Stomach (tissue), 4 donors: ENCODE measurements at regions not wholly inside any gene's neighbourhood (a gene's known extent, or its start where the extent isn't known, plus 50 kb on each side); places are given as distances from the start of the nearest gene placed in this dataset.

Experiments
- POLR2A ChIP-seq, 4 donors: fragments of 450-650 bp; IDR thresholded peaks; one replicate each; pipeline ENCODE4 v1.6.1; 2016; ENCODE audit warnings: antibody characterized with exemption in 4 of 4, control low read depth in 2 of 4, mild to moderate bottlenecking in 1 of 4, moderate library complexity in 1 of 4
- POLR2AphosphoS5 ChIP-seq, 3 donors: sonication (generic); formaldehyde crosslinking; IDR thresholded peaks; one replicate each; pipeline ENCODE4 v1.6.1; 2016; ENCODE audit warnings: antibody characterized with exemption in 3 of 3
- TF ChIP-seq, protein P1 (sequence below), 7 experiments: fragments of 450-650 bp in 4 of 7; fragments of 200-600 bp in 3 of 7; sonication (generic) in 3 of 7; IDR thresholded peaks; one replicate each; pipeline ENCODE4 v1.5.1; 2016 to 2019; ENCODE audit warnings: antibody characterized with exemption in 7 of 7, control low read depth in 2 of 7, mild to moderate bottlenecking in 1 of 7

DNA sequence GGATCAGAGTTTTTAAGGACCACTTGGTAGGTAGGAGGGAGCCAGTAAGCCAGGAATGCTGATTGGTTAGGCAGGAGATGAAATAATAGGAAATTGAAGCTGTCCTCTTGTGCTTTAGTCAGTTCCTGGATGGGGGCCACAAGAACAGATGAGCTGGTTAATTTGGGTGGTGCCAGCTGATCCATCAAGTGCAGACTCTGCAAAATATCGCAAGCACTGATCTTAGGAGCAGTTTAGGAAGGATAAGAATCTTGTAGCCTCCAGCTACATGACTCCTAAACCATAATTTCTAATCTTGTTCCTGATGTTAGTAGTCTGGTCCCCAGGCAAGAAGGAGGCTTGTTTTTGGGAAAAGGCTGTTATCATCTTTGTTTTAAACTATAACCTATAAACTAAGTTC, 117.9 kb upstream of the GPR12 start:
- TF ChIP-seq, protein P1, sequence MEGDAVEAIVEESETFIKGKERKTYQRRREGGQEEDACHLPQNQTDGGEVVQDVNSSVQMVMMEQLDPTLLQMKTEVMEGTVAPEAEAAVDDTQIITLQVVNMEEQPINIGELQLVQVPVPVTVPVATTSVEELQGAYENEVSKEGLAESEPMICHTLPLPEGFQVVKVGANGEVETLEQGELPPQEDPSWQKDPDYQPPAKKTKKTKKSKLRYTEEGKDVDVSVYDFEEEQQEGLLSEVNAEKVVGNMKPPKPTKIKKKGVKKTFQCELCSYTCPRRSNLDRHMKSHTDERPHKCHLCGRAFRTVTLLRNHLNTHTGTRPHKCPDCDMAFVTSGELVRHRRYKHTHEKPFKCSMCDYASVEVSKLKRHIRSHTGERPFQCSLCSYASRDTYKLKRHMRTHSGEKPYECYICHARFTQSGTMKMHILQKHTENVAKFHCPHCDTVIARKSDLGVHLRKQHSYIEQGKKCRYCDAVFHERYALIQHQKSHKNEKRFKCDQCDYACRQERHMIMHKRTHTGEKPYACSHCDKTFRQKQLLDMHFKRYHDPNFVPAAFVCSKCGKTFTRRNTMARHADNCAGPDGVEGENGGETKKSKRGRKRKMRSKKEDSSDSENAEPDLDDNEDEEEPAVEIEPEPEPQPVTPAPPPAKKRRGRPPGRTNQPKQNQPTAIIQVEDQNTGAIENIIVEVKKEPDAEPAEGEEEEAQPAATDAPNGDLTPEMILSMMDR (IDR thresholded peaks at IDR 0.05), result no peak
- no peak for TF ChIP-seq POLR2A (IDR thresholded peaks at IDR 0.05)
- no peak for TF ChIP-seq POLR2AphosphoS5 (IDR thresholded peaks at IDR 0.05)
